GM18868 (cell line): ENCODE measurements at regions not wholly inside any gene's neighbourhood (a gene's known extent, or its start where the extent isn't known, plus 50 kb on each side); places are given as distances from the start of the nearest gene placed in this dataset.

Experiments used
- ATAC-seq: cut with Tn5 transposase; IDR thresholded peaks from one replicate; pipeline ENCODE4 v1.9.1; 2021; ENCODE audit warnings: mild to moderate bottlenecking, moderate library complexity; ENCODE audit not compliant: unreplicated experiment

DNA sequence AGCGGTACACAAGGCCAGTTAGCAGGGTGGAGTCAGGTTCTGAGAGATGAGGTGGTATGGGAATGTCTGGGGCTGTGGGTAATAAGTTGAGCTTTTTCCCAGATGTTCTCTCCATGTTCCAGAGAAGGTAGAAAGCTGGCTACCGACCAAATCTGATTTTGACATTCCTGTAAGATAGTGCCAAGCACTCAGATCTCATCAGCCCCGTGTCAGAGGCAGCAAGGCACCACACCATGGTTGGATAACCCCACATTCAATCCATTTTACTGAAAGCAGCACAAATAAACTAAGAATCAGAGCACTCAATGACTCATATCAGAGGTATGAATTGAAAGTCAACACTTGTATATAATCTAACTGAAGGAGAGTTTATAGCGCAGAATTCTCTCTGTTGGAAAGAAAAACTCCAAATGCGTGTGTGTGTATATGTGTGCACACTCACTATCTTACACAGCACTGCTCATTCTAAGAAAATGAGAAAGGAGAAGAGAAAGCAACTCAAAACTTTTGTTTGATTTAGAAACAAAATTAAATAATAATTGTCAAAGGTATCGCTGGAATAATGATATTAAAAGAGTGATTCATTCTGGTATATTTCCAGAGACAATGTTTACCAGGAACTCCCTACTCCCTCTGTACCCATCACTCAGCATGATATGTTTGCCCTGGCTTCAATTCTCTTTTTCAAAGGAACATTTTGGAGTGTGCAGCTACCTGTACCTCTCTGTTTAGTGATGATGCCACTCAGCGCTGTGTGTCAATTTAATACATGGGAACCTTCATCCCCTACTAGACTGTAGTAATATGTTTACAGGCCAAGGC, 375.1 kb upstream of the ID2 start:
- ATAC-seq: peak; percentile 33

DNA sequence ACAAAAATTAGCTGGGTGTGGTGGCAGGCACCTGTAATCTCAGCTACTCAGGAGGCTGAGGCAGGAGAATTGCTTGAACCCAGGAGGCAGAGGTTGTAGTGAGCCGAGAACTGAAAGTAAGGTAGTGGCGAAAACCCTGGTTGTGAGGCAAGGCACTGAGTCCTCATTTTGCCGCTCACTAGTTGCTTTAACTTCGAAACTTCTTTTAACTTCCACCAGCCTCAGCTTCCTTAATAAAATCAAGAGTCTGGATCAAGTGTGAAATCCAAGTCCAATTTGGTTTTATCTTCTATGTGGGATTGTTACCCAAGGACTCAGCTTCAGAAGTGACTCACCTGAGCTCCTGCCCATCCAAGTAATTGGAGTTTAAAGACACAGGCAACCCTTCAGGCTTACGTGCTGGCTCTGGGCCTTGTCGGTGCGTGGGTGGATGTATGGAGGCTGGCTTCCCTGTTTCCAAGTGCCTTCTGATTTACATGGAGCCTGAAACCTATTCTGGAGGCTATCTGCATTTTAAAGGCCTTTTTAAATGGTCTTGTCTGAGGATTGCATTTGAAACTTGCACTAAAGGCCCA, 374.2 kb upstream of the ID2 start:
- no peak for ATAC-seq

DNA sequence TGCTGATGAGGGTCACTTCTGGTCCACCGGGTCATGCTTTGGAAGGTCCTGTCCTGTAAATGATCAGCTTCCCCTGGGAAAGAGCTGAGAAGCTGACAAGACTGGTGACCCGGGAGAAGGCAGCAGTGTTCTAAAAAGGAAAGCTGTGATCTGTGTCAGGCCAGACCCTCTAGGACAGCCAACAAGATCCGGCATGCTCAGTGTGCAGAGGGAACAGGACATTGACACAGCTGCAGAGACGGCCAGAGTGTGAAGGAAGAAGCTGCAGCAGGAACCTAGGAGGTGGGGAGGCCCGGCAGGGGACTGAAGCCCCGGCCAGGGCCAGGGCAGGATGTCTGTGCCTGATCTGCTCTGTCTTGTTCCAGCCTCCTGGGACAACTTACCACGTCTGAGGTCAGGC, 372.7 kb upstream of the ID2 start:
- no peak for ATAC-seq

DNA sequence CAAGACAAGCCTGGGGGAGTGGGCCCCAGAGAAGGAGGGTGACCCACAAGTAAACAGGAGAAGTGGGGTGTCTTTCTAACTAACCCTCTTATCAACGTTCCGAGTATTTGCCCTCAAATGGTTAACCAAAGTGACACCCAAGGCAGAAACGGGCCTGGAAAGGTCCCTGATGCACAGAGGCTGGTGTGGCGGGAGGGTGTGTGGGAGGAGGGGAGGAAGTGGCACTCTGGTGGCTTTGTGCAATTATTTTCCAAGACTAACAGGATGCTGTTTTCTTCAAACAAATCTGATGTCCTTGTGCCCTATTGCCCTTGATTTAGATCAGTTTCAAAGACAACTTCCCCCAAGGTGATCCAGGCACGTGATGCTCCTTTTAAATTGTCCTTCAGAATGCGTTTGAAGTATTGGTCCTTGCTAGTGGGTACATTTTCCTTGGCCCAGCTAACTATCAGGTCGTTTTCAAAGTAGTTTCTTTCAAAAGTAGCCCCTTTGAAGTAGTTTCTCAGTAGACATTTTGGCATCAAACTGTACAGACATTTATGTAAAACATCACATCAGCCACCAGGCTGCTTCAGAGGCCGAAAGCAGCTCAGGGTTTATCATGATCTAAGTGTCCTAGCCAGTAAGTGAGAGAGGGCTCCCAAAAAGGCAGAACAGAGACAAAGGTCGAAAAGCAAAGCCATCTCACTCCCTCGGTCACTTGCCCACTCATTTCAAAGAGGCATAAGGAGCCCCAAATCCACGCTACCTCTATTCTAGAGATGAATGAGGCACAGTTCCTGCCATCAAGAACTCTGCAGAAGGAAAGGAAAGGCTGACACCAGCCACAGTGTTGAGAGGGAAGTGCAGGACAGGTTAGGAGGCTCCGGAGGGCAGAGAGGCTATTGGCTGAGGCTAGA, 371.1 kb upstream of the ID2 start:
- ATAC-seq: no peak

DNA sequence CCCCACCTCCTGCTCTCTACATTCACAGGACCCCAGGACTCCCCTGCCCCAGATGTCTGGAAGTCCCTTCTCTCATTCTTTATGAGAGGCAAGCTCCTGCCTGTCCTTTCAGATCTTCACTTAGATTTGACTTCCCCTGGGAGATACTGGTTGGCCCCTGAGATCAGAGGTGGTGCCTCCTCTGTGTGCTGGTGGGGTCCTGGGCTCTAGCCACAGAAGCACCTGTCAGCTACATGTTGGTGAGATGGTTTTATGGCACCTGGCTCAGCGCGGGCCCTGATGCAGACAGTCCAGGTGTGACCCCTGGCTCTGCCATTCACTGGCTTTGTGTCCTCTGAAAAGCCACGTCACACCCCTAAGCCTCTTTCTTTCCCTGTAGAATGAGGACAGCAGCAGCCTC, 369.6 kb upstream of the ID2 start:
- ATAC-seq: no peak

DNA sequence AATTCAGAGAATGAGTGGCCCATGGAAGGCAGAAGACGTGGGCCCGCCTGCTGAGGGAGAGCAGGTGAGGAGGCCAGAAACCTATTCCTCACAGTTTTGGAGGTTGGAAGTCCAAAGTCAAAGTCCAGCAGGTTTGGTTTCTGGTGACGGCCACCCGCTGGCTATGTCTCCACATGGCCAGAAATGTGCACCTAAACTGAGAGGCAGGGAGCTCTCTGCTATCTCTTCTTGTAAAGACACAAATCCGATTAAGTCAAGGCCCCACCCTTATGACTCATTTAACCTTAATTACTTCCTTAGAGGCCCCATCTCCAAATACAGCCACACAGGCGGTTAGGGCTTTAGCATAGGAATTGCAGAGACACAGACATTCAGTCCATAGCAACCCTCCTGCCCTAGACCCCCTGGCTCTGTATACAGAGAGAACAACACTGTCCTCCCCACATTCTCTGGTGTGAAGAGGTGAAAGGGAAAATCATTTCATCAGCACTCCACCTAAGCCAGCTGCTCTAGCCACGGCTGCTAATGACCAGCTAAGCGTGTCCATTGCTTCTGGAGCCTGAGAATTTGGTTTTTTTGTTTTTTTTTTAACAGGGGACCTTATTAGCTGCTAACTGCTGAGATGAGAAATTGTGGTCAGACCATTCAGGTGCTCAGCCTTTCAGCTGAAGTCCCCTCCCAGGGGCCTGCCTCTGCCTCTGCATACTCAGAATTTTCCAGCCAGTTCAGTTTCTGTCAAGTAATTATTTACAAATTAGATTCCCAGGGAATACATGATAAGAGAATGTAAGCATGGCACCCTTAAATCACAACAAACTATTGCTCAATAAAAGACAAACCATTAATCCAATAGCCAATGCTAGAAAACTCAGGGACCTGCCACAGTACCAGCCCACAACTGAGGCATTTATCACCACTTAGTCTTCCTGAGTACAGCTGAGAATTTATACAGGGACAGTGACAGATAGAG, 368.7 kb upstream of the ID2 start:
- ATAC-seq: peak; percentile 81

DNA sequence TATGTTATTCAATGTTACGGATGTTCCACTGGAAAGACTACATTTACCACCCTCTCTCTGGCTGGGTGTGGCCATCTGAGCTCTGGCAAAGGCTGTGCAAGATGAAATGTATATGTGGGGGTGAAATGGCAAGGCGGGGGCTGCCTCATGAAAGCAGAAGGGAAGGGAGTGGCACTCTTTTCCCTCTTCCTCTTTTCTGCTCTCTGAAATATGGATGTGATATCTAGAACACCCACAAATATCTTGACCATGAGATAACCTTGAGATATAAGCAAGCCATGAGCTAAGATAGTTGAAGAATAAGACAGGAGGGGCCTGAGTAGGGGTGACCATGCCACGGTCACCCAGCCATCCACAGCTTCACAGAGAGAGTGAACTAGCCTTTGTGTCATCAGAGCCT, 367.8 kb upstream of the ID2 start:
- ATAC-seq: no peak

DNA sequence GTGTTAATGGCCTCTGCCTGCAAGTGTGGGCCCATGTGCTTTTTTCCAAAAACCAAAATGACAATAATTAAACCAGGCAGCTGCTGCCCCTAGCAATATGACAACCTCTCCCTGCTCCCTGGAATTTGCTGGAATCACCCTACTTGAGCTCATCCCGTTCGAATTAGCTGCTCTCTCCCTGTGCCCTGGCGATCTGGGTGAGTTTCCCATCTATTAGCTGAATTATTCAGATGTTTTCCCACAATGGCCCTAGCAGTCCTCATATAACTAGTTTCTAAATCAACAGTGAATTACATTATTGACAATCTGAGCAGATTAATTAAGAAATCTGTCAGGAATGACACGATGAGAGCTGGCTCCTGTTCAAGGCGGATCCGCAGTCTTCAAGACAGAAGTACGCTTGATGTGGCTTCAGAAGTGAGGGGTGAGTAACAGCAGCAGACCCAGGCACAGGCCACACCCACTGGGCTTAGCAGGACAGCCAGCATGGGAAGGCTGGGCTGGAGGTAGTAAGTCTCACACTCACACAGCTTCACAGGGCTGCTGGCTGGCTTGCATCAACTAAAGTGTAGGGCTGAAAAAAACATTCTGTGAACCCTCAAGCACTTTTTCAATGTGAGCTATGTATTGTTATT, 366.2 kb upstream of the ID2 start:
- no peak for ATAC-seq

DNA sequence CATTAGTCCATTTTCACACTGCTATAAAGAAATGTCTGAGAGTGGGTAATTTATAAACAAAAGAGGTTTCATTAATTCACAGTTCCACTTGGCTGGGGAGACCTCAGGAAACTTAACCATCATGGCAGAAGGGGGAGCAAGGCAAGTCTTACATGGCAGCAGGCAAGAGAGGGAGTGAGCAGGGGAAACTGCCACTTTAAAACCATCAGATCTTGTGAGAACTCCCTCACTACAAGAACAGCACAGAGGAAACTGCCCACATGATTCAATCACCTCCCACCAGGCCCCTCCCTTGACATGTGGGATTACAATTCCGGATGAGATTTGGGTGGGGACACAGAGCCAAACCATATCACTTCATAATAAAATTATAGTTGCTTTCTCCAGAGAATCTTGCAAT, 365.5 kb upstream of the ID2 start:
- no peak for ATAC-seq

DNA sequence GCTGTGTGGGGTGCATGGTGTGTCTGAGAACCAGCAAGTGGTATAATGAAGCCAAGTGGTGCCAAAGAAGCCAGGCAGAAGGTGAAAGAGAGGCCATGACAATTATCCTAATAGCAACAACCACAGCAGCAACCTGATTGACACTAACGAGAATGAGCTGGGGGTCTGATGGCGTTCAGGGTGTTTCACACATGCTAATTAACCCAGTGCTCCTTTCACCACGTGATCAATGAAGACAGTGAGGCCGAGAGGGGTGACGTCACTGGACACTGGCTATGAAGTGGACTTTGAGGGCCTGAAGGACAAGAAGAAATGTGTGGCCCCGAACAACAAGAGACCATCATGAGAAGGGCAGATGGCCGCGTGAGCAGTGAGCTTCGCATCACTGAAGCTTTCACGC, 364.4 kb upstream of the ID2 start:
- no peak for ATAC-seq

DNA sequence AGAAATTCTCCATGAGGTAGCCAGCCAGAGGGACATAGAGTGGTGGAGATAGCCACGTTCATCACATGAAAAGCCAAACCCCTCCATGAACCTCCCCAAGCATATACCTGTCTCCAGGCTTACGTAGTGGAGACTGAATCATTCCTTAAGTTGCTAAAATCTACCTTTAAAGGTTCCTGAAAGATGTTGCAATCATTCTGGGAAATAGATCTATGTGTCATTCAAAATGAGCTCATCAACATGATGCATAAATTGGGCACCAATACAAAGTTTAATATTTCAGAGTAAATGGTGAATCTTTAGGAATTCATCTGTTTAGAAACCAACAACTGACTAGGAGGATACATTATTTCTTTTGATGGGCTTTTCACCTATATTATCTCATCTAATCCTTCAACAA, 362.6 kb upstream of the ID2 start:
- no peak for ATAC-seq

DNA sequence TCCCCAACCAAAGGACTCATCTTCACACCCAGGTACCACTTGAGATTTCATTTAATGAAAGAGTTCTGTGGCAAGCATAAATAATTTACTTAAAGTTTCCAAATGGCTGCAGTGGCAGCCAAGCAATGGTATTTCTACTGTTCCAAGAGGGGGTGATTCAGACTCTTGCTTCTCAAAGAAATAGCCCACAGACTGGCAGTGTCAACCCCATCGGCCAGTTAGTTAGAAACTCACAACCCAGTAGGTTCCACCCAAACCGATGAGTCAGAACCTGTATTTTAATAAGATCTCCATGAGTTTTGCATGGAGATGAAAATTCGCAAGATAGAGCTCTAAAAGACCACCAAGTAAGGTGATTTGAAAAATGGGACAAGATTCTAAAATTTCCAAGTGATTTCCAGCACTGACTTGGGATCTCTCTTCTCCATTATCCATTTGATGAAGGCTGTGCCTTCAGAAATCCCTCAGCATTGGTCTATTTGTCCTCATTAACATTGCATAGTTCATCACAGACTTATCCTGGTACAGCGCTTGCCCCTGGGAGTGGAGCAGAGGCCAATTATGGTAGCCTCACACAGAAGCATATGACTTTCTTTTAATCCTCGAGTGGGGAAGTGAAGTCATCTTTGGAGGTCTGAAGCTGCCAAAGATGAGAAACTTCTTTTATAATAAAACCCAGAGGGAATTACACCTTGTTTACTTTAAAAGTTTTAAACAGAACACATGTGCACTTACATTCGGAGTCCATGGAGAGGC, 361.4 kb upstream of the ID2 start:
- ATAC-seq: no peak

DNA sequence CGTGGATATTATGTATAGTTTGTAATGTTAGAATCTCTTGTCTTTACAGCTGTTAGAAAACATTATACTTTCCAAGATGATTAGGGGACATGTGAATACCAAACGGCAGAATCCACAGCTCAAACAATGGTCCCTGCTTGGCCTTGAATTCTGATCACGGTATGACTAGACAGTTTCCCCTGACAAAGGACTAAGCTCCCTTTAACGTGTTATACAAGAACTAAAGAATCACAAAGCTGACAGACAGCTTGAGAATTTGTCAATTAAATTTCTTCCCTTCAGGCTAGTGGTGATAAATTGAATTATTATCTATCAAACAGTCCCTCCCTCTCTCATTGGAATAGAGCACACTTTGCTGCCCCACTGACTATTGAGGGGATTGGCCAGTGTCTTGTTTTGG, 359.2 kb upstream of the ID2 start:
- ATAC-seq: no peak

DNA sequence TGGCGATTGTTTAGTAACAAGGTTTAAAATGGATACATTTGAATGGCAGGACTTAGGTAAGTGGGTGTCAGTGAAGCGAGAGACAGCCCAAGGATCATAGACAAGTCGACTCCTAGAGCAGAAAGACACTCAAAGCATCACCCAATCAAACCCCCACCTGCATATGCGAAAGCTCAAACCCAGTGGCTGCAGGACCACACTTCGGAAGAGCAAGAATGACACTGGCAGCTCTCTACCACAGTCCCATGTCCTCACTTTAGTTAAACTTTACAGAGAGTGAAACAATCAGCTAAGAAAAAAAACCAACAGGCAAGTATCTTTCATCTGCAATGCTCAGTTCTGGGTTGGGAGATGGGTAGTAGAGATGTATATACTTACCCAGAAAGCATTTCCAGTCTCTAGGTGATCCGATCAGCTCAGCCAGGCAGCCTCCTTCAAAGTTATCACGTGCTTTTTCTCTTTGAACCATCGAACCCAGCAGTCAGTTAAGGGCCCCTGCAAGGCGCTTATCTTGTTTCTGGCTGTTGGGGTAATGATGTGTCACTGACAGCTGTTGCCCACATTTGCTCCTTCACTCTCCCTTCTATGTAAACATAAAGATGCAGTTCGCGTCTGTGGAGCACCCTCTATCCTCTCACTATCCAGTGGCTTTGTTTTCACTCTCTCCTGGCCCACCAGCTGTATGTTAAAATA, 357.5 kb upstream of the ID2 start:
- ATAC-seq: no peak

DNA sequence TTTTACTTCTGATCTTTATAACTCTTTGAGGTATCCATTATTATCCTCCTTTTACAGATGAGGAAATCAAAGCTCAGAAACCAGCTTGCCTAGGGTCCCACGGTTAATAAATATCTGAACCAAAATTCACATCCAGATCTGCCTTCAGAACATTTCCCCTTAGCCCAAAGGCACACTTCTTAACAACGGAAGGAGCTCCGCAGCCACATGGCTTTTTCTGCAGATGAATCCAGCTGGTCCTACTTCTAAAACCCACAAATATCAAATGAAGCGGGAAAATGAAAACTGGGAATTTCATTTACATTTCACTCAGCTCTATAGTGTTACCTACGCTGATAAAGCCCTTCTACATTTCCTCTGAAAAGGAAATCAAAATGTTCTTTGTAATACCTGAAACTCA, 357.0 kb upstream of the ID2 start:
- ATAC-seq: no peak

DNA sequence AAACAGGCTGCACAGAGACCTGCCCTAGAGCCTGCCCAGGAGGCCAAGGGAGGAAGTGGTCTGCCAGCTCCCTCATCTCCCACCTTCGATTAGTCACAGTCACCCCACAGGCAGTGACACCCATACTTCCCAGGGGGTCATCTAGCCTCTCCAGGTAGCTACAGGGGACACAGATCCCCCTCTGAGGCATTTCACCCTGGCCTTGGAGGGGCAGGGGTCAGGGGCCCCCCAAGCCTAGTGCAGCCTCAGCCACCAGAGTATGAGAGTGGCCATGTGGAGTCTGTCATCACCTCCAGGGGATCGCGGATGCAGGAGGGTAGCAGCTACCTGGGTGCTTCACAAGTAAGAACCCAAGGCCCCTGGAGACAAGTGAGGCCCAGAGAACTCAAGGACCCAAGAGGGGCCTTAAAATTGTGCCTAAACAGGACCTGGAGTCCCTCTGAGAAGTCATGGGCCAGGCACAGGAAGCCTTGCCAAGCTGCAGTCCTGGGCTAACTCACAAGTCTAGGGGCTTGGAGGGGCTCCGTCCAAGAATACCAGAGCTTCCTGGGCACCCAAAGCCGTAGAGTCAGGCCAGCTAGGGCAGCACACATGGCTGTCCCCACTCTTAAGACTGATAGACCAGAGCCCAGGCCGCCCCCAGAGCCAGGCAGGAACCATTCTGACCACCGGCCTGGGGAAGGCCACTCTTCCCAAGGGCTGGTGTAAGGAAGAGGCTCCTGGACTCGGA, 354.3 kb upstream of the ID2 start:
- no peak for ATAC-seq

DNA sequence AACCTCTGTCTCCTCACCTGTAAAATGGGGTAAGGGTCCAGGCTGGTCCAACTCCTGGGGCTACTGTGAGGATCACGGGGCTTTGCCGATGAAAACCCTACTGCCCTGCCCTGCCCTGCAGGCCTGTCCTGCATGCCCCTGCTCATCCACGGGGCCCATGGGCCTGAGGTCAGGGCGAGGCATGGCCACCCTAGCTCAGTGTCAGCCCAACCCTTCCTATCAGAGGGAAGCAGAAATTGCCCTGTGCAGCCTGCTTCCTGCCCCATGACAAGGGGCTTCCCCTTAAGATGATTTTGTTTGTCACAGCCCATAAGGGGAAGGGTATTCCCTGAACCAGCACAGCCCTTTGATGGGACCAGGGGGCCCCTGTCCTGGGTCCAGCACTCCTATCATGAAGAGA, 353.6 kb upstream of the ID2 start:
- ATAC-seq: no peak
